Activated gamma-delta T cell treated with anti-CD3 and anti-CD28 coated beads, Interleukin-2, amount 50 U/mL, for 16 hours (primary cell): ENCODE measurements at regions not wholly inside any gene's neighbourhood (a gene's known extent, or its start where the extent isn't known, plus 50 kb on each side); places are given as distances from the start of the nearest gene placed in this dataset.

Experiments used
- DNase-seq: peaks from one replicate; pipeline ENCODE4 v3.0.0-alpha.2; 2020; ENCODE audit warnings: low read depth

GRCh38 chr3:168888781-168889180, 774.7 kb downstream of the MECOM start:
- DNase-seq = no peak

- DNase-seq = no peak
Observed at GRCh38 chr3:168885028-168885427, 778.5 kb downstream of the MECOM start.

GRCh38 chr3:168884353-168884903, 779.1 kb downstream of the MECOM start:
- no peak for DNase-seq

- no peak for DNase-seq
Observed at GRCh38 chr3:168883145-168883544, 780.4 kb downstream of the MECOM start.

GRCh38 chr3:168881804-168882203, 781.7 kb downstream of the MECOM start:
- DNase-seq = no peak

- no peak for DNase-seq
Observed at GRCh38 chr3:168878655-168879054, 782.9 kb upstream of the GOLIM4 start.

GRCh38 chr3:168877899-168878298, 782.2 kb upstream of the GOLIM4 start:
- DNase-seq = no peak

- DNase-seq = no peak
Observed at GRCh38 chr3:168876346-168877035, 780.8 kb upstream of the GOLIM4 start.

GRCh38 chr3:168872826-168873225, 777.1 kb upstream of the GOLIM4 start:
- DNase-seq = no peak

- no peak for DNase-seq
Observed at GRCh38 chr3:168870892-168871291, 775.2 kb upstream of the GOLIM4 start.

GRCh38 chr3:168865022-168865551, 769.4 kb upstream of the GOLIM4 start:
- DNase-seq = no peak

GRCh38 chr3:168864107-168865021, 768.6 kb upstream of the GOLIM4 start:
- no peak for DNase-seq

GRCh38 chr3:168863561-168863960, 767.8 kb upstream of the GOLIM4 start:
- DNase-seq = no peak

- DNase-seq = no peak
Observed at GRCh38 chr3:168862466-168862865, 766.7 kb upstream of the GOLIM4 start.

- no peak for DNase-seq
Observed at GRCh38 chr3:168860592-168860991, 764.9 kb upstream of the GOLIM4 start.

GRCh38 chr3:168860028-168860427, 764.3 kb upstream of the GOLIM4 start:
- DNase-seq = no peak

GRCh38 chr3:168859574-168859973, 763.9 kb upstream of the GOLIM4 start:
- DNase-seq = no peak

- DNase-seq = no peak
Observed at GRCh38 chr3:168859143-168859542, 763.4 kb upstream of the GOLIM4 start.

GRCh38 chr3:168858327-168858726, 762.6 kb upstream of the GOLIM4 start:
- DNase-seq = no peak

GRCh38 chr3:168850109-168850508, 754.4 kb upstream of the GOLIM4 start:
- no peak for DNase-seq

- no peak for DNase-seq
Observed at GRCh38 chr3:168847291-168847883, 751.7 kb upstream of the GOLIM4 start.

- DNase-seq = no peak
Observed at GRCh38 chr3:168844894-168845482, 749.3 kb upstream of the GOLIM4 start.
